B cell (primary cell): ENCODE measurements at regions not wholly inside any gene's neighbourhood (a gene's known extent, or its start where the extent isn't known, plus 50 kb on each side); places are given as distances from the start of the nearest gene placed in this dataset.

Experiments used
- ATAC-seq: fragments of 200-7000 bp; cut with Tn5 transposase; one replicate; pipeline ENCODE4 v1.10.0; 2021; ENCODE audit warnings: low read depth, mild to moderate bottlenecking, moderate number of reproducible peaks, moderate library complexity
- CTCF ChIA-PET: fragments of 350-600 bp; sonication (Branson Sonifier 250); formaldehyde crosslinking; loops from one replicate; lab custom pipeline; 2021; ENCODE audit warnings: antibody characterized with exemption, inconsistent platforms; lab: Charles Lee
- POLR2A ChIA-PET: fragments of 350-600 bp; sonication (Branson Sonifier 250); formaldehyde crosslinking; loops from one replicate; lab custom pipeline; 2021; ENCODE audit warnings: antibody characterized with exemption; lab: Charles Lee
- DNase-seq: peaks from one replicate; pipeline ENCODE4 v3.0.0; 2013
- H2AFZ ChIP-seq: 2 replicates; pipeline ENCODE4 v1.6.1; 2012; ENCODE audit warnings: mild to moderate bottlenecking, low read depth, low read length; ENCODE audit not compliant: insufficient read depth, poor library complexity, severe bottlenecking
- H3K27ac ChIP-seq, 2 donors: 1 replicate in 1 of 2; 2 replicates in 1 of 2; pipeline ENCODE4 v1.5.1; 2012 to 2013; ENCODE audit warnings: low read length in 2 of 2, mild to moderate bottlenecking in 2 of 2, moderate library complexity in 1 of 2
- H3K27me3 ChIP-seq, 4 experiments: fragments of 200-600 bp in 1 of 4; sonication (generic) in 1 of 4; replicated peaks in 1 of 4; 1 replicate in 2 of 4; 2 replicates in 2 of 4; pipeline versions ENCODE4 v1.6.1 to v1.7.0; 2013 to 2016; ENCODE audit warnings: low read length in 3 of 4, mild to moderate bottlenecking in 2 of 4, mixed read lengths in 1 of 4, moderate library complexity in 1 of 4; ENCODE audit not compliant: insufficient read depth in 4 of 4, control insufficient read depth in 3 of 4; ENCODE audit errors: control extremely low read depth in 1 of 4
- H3K36me3 ChIP-seq, 2 experiments: replicated peaks in 1 of 2; 1 replicate in 1 of 2; 2 replicates in 1 of 2; pipeline versions ENCODE4 v1.6.1 to v1.7.1; 2013; ENCODE audit warnings: low read length in 1 of 2; ENCODE audit not compliant: insufficient read depth in 2 of 2, control insufficient read depth in 1 of 2; ENCODE audit errors: control extremely low read depth in 1 of 2, extremely low read depth in 1 of 2
- H3K4me1 ChIP-seq, 2 donors: fragments of 200-600 bp in 1 of 2; sonication (generic) in 1 of 2; 1 replicate in 1 of 2; 2 replicates in 1 of 2; pipeline versions ENCODE4 v1.5.1 to v1.6.1; 2013 to 2017; ENCODE audit warnings: low read length in 2 of 2; ENCODE audit not compliant: control insufficient read depth in 2 of 2, insufficient read depth in 2 of 2
- H3K4me2 ChIP-seq: replicated peaks from 2 replicates; pipeline ENCODE3; 2012; ENCODE audit warnings: mild to moderate bottlenecking, low read depth, low read length; ENCODE audit not compliant: poor library complexity, severe bottlenecking
- H3K4me3 ChIP-seq, 5 experiments: fragments of 200-600 bp in 1 of 5; sonication (generic) in 1 of 5; 1 replicate in 3 of 5; 2 replicates in 2 of 5; pipeline versions ENCODE4 v1.5.1 to v1.7.0; 2011 to 2016; ENCODE audit warnings: low read length in 4 of 5, mild to moderate bottlenecking in 4 of 5, low read depth in 2 of 5, control low read depth in 1 of 5, moderate library complexity in 1 of 5; ENCODE audit not compliant: insufficient read depth in 1 of 5; ENCODE audit errors: control extremely low read depth in 1 of 5, extremely low read depth in 1 of 5
- H3K79me2 ChIP-seq: fragments of 200-600 bp; sonication (generic); one replicate; pipeline ENCODE4 v1.6.0; 2016; ENCODE audit warnings: low read length; ENCODE audit not compliant: control insufficient read depth, insufficient read depth
- H3K9ac ChIP-seq: fragments of 200-600 bp; sonication (generic); 2 replicates; pipeline ENCODE4 v1.6.1; 2017; ENCODE audit warnings: mild to moderate bottlenecking, low read length, moderate library complexity
- H3K9me3 ChIP-seq, 3 donors: one replicate each; pipeline versions ENCODE4 v1.6.1 to v1.7.1; 2013; ENCODE audit warnings: low read length in 2 of 3; ENCODE audit not compliant: control insufficient read depth in 2 of 3, insufficient read depth in 1 of 3; ENCODE audit errors: control extremely low read depth in 1 of 3
- H4K20me1 ChIP-seq: 2 replicates; pipeline ENCODE4 v1.6.0; 2012; ENCODE audit warnings: mild to moderate bottlenecking, low read length; ENCODE audit not compliant: insufficient read depth, control insufficient read depth, poor library complexity, severe bottlenecking
- H3K27ac Mint-ChIP-seq: one replicate; pipeline ENCODE4 v1.8.0; 2021; ENCODE audit warnings: mixed read lengths
- H3K27me3 Mint-ChIP-seq: one replicate; pipeline ENCODE4 v1.8.0; 2021; ENCODE audit warnings: mixed read lengths
- H3K4me1 Mint-ChIP-seq: one replicate; pipeline ENCODE4 v1.8.0; 2021; ENCODE audit warnings: mixed read lengths
- H3K4me3 Mint-ChIP-seq: one replicate; pipeline ENCODE4 v1.8.0; 2021; ENCODE audit warnings: mixed read lengths
- H3K9me3 Mint-ChIP-seq: one replicate; pipeline ENCODE4 v1.8.0; 2022; ENCODE audit warnings: mixed read lengths; ENCODE audit not compliant: insufficient read depth
- EZH2 ChIP-seq: IDR thresholded peaks from 2 replicates; pipeline ENCODE4 v1.6.1; 2012; ENCODE audit warnings: borderline replicate concordance, low read depth, mild to moderate bottlenecking, moderate library complexity, low read length; ENCODE audit not compliant: insufficient read depth, poor library complexity, severe bottlenecking
- WGBS: methylation state at CpG from one replicate; pipeline ENCODE4 v1.1.5; 2013; ENCODE audit warnings: missing lambda C conversion rate; ENCODE audit not compliant: insufficient coverage; 5-methylcytosine and 5-hydroxymethylcytosine counted together
- intact Hi-C: fragments of 100-400 bp; cut with micrococcal nuclease; formaldehyde crosslinking; loops from one replicate; pipeline ENCODE4 v1.10.0; 2022
- TF ChIP-seq, protein P1 (sequence below): fragments of 200-600 bp; IDR thresholded peaks from one replicate; pipeline ENCODE4 v1.8.0; 2022; ENCODE audit warnings: antibody characterized with exemption, mild to moderate bottlenecking

DNA sequence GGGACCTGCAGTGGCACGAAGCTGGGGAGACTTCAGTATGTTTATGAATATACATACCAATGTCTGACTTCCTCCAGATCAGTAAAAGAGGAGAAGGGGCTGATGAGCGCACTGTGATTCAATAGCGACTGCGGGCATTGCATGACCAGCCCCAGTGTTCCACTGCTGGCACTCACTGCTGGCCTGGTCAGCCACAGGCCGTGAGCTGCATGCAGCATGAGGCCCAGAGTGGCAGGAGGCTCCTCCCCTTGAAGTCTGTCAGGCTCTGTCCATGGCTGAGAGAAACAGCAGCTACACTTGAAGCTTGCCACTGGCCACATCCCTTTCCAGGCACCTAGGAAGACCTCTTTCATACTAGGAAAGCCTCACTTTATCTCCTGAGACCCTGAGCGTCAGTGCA is 265.9 kb upstream of the CDYL start:
- no peaks in the 10 kb centered on the region for H3K36me3 ChIP-seq
- H3K27me3 Mint-ChIP-seq = peaks cover 38% of the 10 kb centered on the region
- H3K27me3 ChIP-seq = no peaks in the 10 kb centered on the region
- H3K4me3 Mint-ChIP-seq = no peak overlapping the region
- ChIA-PET CTCF (no interaction called here), POLR2A (no interaction called here)
- H3K4me2 ChIP-seq = no peak overlapping the region
- intact Hi-C loops = no loop called here
- H3K79me2 ChIP-seq = no peaks in the 10 kb centered on the region
- DNase-seq (no peak), ATAC-seq (no peak)
- no peaks in the 10 kb centered on the region for H3K4me1 ChIP-seq
- H3K9ac ChIP-seq = no peak overlapping the region
- WGBS = 95% methylated on average over 5 of the region's 6 CpGs
- H2AFZ ChIP-seq = no peak overlapping the region
- H3K27ac ChIP-seq = no peak overlapping the region
- H3K9me3 ChIP-seq = peaks cover 0 to 5% (median 0%) of the 10 kb centered on the region in 3 donors
- no peaks in the 10 kb centered on the region for H3K4me1 Mint-ChIP-seq
- TF ChIP-seq, protein P1, sequence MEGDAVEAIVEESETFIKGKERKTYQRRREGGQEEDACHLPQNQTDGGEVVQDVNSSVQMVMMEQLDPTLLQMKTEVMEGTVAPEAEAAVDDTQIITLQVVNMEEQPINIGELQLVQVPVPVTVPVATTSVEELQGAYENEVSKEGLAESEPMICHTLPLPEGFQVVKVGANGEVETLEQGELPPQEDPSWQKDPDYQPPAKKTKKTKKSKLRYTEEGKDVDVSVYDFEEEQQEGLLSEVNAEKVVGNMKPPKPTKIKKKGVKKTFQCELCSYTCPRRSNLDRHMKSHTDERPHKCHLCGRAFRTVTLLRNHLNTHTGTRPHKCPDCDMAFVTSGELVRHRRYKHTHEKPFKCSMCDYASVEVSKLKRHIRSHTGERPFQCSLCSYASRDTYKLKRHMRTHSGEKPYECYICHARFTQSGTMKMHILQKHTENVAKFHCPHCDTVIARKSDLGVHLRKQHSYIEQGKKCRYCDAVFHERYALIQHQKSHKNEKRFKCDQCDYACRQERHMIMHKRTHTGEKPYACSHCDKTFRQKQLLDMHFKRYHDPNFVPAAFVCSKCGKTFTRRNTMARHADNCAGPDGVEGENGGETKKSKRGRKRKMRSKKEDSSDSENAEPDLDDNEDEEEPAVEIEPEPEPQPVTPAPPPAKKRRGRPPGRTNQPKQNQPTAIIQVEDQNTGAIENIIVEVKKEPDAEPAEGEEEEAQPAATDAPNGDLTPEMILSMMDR = no peak
- TF ChIP-seq EZH2 = no peak
- no peaks in the 10 kb centered on the region for H4K20me1 ChIP-seq
- no peak overlapping the region for H3K4me3 ChIP-seq
- no peak overlapping the region for H3K27ac Mint-ChIP-seq
- no peaks in the 10 kb centered on the region for H3K9me3 Mint-ChIP-seq

DNA sequence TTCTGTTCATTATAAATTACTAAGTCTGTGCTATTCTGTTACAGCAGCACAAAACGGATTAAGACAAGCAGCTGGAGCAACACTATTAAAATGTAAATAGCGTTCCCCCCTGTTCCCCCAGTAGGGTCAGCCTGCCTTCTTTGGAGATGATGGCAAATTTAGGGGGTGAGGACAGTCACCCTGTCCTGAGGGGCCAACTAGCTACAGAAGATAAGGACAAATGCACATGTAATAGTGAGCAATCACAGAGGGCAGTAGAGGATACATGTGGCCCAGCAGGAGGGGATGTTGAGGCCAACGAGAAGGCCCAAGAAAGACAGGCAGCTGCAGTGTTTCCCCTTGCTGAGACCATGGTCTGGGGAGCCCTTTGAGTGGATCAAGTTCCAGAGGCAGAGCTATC is 266.7 kb upstream of the CDYL start:
- WGBS = 94% methylated on average over 3 of the region's 3 CpGs
- DNase-seq = no peak
- Histone ChIP-seq H3K9me3 (peaks cover 0 to 5% (median 0%) of the 10 kb centered on the region in 3 donors), H3K4me3 (no peak overlapping the region), H2AFZ (no peak overlapping the region), H3K4me2 (no peak overlapping the region), H4K20me1 (no peaks in the 10 kb centered on the region), H3K36me3 (no peaks in the 10 kb centered on the region), H3K79me2 (no peaks in the 10 kb centered on the region), H3K27ac (no peak overlapping the region), H3K4me1 (no peaks in the 10 kb centered on the region), H3K27me3 (no peaks in the 10 kb centered on the region), H3K9ac (no peak overlapping the region)
- no peak overlapping the region for H3K4me3 Mint-ChIP-seq
- no peaks in the 10 kb centered on the region for H3K9me3 Mint-ChIP-seq
- ChIA-PET POLR2A (no interaction called here), CTCF (no interaction called here)
- no peak for ATAC-seq
- no peaks in the 10 kb centered on the region for H3K4me1 Mint-ChIP-seq
- intact Hi-C loops = no loop called here
- no peak for TF ChIP-seq EZH2
- TF ChIP-seq, protein P1 = no peak
- H3K27me3 Mint-ChIP-seq = peaks cover 43% of the 10 kb centered on the region
- H3K27ac Mint-ChIP-seq = no peak overlapping the region
